ENCODE measurements at regions not wholly inside any gene's neighbourhood (a gene's known extent, or its start where the extent isn't known, plus 50 kb on each side); places are given as distances from the start of the nearest gene placed in this dataset.
"Not testable (repeated sequence)": the region's sequence is repeated elsewhere in the genome, so short reads cannot be mapped to it uniquely, and the experiment has no call there.

DNA sequence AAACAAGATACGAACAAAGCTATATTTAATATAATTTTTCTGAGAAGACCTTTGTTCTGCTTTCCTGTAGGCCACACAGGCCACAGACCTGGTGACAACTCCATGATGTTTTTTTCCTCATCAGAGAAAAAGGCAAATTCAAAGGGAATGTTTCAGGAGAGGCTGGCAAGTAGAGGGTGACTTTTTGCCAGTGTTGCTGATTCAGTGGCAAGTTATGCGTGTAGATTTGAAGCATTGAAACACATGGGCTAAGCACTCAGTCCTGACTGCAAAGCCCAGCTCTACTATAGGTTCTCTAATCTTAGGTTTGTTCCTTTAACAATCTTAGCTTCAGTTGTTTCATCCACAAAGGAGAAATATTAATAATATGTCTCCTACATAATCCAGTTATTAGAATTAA lies 499.8 kb downstream of the SUCLG1 start:
- DNase-seq: no peak

DNA sequence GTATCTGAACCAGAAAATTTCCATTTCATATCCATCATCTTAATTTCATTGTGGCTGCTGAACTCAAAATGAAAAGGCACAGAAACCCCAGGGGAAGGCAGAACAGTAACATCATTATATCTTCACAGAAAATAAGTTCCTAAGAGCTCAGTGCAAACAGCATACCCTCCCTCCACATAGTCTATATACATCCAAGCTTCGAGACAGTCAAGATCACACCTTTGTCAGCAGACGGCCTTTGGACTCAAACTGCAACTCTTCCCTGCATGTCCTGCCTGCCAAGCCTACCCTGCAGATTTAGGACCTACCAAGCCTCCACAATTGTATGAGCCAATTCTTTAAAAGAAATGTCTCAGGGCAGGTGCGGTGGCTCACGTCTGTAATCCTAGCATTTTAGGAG lies 502.1 kb downstream of the SUCLG1 start:
- no peak for DNase-seq

DNA sequence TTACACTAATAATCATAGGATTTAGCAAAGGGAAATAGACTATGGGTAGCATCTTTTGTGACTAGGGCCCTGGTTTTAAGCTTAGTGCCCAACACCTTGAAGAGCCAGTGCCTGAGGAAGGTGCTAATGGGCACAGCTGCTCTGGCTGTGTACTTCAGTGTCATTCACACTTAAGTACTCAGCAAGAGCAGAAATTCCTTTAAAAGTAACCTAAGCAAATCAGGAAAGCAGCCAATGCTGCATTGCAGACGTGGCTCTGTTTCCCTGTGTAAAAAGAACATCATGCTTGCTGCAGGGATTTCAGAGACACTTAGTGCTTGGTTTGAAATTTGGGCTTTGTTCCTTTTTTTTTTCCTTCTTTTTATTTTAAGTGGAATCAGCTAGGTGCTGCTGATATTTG lies 505.4 kb downstream of the SUCLG1 start:
- DNase-seq: no peak

DNA sequence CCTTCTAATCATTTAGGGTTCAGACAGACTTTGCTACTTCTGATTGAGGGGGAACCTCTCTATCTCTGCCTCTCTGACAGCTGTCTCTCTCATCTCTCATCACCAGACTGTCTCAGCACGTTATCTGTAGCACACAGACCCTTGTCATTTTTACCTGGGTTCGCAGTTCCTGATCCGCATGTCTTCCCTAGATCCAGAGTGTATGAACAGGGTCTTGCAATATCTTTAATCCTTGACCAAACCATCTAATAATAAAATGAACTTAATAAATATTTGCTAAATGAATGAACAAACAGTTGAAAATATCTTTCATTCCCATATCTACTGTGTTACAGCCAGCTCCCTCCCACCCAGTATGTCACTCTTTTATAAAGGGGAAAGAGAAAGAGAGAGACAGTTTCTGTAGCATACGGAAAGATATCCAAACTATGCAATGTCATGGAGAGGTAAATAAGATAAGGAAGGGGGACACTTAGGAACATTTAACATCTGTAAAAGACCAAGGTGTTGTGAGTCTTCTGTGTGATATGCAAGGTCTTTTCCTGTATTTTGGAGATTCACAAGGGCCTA lies 507.6 kb downstream of the SUCLG1 start:
- DNase-seq: no peak

DNA sequence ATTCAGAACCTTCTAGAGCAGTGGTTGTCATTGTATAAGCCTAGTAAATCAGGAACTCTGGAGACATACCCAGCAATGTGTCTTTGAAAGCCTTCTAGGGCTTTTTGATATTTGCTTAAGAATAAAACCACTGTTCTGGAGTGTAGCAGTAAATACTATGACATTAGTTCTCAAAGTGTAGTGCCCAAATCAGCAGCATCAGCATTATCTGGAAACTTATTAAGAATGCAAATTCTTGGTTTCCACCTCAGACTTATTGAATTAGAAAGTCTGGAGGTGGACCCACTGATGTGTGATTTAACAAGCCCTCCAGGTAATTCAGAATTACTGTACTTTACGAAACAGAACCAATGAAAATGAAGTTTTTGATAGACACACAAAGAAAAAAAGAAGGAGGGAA lies 509.7 kb downstream of the SUCLG1 start:
- no peak for DNase-seq

DNA sequence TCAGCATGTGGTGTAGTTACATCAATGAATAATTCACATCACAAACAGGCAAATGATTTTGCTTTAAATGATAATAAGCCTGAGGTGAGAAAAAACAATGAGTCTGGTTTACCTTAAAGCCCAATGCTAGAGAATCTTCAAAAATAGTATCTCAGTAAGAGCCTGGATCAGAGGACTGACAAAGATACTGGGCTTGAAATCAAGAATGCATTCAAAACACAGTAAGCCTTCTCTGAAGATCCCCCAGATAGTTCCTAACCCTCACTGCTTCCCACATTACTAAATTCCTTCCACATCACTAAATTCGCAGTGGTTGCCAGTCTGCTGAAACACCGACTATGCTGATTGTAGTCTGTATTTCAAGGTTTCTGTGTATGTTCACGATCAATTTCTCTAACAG lies 514.9 kb downstream of the SUCLG1 start:
- DNase-seq: no peak

DNA sequence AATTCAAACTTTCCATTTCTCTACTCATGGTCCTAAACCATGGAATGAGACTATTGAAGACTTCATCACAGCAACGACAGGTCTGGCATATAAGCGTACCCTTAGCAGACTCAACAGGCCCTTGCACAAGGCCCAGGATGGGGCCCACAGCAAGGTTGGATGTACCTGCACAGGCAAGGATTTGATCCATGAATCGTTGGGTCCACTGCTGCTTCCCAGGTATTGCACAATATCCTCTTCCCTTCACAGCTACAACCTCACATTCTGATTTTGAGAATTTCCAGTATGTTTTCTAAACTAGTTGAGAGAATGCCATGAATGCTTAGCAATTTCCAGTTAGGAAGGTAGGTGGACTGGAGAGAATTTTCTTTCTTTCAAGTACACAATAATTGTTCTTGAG lies 515.8 kb downstream of the SUCLG1 start:
- no peak for DNase-seq

DNA sequence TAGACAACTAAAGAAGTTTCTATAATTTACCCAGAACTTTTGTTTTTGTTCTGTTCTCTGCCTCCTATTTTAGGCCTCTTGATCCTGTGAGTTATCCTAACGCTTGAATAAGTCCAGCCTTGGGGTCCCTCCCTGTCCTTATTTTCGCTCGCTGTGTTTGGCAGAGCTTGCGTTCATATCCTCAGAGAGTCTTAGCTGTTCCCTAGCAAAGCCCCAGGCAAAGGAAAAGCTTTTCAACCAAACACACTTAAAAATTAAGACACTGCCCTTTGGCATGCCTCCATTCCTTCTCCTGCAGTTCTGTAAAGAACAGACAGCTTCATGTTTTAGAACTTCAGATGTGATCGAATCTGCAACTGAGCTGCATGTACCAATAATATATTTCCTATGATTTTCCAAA lies 517.2 kb downstream of the SUCLG1 start:
- DNase-seq: no peak

DNA sequence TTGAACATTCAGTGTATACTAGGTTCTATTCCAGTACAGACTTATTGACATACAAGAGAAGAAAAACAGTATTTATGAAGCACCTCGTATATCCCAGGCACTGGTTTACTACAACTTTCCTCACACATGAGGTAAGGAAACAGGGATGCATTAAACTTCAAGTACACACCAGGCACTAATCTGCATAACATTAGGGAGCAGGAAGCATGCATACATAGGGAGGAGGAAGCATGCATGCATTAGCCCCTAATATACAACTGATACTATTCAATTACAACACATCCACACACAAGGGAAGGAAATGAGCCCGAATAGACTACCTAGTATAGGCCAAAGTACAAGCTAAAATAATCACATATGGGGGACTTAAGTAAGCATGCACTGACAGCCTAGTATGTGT lies 525.3 kb downstream of the SUCLG1 start:
- DNase-seq: no peak

DNA sequence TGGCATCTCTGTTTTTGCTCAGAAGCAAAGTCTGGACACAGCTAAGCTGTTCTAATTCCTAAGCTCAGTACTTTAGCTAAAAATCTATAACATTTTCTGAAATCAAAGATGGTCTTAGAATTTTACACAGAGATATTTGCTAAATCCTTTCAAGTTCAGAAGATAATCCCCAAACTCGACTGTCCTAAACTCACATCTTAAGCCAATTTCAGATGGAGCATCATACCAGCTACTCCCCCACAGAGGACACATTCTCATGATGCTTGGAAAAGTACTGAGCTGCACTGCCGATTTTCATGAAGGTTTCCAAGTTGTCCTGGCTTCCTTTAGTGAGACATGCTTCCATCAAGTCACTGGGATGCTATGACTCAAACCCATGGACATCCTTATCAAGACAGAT lies 535.5 kb downstream of the SUCLG1 start:
- no peak for DNase-seq

DNA sequence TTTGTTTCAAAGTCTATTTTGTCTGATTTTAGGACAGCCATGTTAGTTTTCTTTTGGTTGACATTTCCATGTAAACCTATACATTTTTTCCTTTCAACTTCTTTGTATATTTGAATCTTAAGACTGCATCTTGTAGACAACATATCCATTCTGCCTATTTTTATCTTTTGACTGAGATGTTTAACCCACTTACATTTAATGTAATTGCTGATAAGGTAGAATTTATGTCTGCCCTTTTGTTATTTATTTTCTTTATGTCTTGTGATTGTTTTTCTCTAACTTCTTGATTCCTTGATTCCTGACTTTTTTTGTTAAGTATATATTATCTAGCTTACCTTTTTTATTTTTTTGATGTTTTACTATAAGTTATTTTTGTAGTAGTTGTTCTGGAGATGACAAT lies 542.5 kb downstream of the SUCLG1 start:
- DNase-seq: no peak

DNA sequence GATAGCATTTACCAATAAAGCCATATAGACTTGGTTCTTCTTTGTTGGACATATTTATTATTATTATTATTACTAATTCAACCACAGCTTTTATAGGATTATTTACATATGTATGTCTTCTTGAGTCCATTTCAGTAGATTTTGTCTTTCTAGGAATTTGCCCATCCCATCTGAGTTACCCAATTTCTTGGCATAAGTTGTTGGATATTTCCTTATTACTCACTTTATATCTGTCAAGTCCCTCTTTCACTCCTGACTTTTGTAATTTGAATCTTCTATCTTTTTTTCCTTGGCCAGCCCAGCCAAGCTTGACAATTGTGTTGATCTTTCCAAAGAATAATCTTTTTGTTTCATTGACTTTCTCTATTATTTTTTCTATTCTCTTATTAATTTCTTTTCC lies 543.7 kb downstream of the SUCLG1 start:
- DNase-seq: no peak

DNA sequence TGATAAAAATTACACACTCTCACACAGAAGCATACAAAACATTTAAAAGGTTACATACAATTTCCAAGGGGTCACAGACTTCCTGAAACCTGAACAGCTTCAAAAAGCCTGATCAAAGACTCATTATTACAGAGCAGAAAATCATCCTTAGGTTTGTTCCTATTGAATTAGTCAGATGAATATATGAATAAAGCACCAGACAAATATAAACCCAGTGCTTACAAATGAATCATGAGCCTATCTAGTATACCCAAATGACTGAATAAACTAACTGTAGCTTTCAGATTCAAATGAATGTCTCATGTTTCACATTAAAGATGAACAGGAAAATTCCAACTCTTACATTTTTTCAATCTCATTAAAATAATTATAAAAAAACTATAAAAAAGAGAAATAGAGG lies 550.3 kb downstream of the SUCLG1 start:
- no peak for DNase-seq

DNA sequence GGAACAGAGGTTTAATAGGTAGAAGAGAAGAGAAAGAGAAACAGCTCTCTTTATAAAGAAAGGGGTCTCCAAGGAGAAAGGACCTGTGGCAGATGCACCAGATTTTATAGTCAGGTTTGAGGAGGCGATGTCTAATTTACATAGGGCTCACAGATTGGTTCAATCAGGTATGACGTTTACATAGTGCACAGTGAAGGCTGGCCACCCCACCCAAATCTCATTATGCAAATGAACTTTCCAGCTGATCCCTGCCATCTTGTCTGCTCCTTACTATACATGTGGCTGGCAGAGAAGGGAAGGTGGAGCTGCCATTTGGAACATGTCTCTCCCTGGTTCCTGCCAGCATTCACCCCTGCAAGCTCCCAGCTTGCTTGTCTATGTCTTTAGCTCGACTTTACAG lies 557.8 kb downstream of the SUCLG1 start:
- no peak for DNase-seq

DNA sequence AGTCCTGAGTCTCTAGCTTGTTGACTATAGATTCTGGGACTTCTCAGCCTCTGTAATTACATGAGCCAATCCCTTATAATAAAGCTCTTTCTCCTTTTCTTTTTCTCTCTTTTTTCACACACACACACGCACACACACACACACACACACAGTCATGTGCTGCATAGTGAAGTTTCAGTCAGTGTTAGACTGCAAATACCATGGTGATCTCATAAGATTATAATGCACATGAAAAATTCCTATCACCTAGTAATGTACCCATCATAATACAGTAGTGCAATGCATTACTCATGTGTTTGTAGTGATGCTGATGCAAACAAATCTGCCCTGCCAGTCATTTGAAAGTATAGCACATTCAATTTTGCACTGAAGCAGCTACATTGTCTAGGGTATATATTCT lies 558.2 kb downstream of the SUCLG1 start:
- DNase-seq: peak; percentile 83

DNA sequence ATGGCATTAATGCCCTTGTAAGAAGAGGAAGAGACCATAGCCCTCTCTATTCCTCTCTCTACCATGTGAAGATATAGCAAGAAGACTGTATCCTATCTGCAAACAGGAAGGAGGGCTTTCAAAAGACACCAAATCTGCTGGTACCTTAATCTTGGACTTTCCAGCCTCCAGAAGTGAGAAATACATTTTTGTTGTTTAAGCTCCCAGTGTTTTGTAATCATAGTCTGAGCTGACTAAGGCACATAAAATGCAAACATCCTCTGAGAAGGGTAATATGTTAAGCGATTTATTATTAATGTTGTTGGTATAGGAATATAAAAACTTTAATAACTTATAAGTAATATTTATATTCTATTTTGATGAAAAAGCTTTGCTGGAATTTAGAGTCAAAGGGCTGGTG lies 559.8 kb downstream of the SUCLG1 start:
- no peak for DNase-seq

DNA sequence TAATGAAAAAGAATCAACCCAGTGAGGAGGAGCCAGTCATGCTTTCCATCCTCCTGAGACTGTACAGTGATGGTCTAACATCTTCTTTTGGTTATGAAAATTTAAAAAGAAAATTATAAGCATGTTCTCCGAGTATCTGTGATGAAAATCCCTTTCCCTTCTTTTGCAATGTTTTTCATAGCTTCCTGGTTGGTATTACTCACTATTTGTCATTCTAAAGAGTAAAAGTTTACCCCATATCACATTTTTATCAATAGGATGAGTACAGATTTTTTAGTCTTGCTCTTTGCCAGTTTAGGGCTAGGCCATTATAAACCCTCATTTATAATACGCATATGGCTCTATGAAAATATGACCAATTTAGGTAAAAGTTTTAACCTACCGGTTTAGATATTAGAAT lies 564.1 kb downstream of the SUCLG1 start:
- no peak for DNase-seq

DNA sequence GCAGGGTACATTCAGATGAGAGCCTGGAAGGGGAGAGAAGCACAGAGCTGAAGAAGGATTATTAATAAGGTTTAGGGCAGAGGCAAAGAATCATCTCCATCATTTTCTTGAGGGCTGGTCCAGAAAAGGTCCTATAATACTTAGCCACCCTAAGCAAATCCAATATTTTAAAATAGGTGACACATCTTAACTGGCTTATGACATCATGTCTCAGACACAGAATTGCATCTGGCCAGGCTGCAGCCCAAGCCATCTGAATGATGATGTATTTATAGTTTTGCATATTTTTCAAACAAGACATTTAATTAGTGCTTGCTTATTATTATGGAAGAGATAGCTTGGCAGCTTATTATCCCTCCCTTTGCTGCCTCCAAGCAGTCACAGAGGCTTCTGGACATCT lies 571.3 kb downstream of the SUCLG1 start:
- no peak for DNase-seq

DNA sequence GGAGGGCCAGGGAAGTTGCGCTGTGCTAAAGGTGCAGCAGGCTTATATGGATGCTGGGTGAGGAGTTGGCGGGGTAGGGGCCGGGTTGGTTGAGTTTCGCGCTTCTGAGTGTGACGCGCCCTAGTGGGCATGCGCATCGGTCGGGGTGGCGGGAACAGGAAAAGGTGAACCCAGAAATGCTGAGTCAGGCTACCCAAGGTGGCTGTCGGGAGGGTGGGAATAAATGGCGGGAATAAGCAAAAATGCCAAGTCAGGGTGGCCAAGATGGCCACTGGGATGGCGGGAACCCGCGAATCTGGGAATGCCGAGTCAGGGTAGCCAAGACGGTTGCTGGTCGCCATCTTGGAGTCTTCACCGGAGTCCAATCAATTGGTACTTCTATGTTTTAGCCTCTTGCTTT lies 580.0 kb downstream of the SUCLG1 start:
- no peak for DNase-seq

DNA sequence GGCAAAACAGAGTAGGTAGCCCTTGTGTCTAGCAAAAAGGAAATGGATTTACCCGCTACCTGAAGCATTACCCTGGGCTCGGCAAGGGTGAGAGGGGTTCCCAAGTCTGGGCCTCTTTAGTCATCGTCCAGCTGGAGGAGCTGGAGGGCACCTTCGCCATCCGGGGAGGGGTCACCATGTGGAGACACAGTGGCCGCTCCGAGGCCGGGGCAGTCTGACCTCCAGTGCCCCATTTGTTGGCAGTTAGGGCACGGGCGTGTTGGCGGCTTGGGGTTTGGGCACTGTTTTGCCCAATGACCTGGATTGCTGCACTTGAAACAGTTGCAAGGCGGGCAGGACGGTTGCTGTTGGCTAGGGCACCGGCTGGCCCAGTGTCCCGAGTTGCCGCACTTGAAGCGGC lies 581.8 kb downstream of the SUCLG1 start:
- DNase-seq: not testable (repeated sequence)

DNA sequence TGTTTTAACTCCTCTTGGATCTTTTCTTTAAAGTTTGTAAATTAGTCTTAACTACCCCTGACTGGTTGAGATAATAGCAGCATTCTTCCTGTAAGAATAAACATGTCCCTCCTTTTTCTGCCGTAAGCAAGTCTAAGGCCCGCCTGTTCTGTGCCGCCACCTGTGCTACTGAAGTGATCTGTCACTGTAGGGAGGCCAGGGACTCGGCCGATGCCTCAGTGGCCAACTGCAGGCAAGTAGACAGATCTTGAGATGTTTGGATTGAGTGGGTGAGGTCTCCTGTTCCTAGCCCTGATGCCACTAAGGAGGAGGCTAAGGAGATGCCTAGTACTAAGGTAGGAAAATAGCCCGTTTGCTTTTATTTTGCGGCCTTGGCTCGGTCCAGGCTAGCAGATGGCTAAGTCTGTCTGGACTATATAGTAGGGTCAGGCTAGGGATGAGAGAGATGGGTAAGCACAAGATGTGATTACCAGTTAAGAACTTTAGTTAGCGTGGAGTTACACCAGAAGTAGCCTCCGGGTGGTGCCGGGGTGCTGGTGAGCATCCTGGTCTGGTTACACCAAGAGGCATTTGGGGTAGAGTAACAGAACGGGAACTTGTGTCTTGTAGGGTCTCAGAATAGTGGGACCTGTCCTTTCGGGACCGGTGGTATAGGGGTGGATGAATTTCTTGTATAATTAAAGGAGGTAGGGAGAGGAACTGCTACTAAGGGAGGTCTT lies 584.2 kb downstream of the SUCLG1 start:
- DNase-seq: no peak

DNA sequence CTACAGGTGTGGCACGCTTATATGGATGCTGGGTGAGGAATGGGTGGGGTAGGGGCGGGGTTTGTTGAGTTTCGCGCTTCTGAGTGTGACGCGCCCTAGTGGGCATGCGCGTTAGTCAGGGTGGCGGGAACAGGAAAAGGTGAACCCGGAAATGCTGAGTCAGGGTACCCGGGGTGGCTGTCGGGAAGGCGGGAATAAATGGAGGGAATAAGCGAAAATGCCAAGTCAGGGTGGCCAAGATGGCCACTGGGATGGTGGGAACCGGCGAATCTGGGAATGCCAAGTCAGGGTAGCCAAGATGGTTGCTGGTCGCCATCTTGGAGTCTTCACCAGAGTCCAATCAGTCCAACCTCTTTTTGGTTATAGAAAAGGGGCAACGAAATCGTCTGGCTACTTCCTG lies 585.0 kb downstream of the SUCLG1 start:
- no peak for DNase-seq

DNA sequence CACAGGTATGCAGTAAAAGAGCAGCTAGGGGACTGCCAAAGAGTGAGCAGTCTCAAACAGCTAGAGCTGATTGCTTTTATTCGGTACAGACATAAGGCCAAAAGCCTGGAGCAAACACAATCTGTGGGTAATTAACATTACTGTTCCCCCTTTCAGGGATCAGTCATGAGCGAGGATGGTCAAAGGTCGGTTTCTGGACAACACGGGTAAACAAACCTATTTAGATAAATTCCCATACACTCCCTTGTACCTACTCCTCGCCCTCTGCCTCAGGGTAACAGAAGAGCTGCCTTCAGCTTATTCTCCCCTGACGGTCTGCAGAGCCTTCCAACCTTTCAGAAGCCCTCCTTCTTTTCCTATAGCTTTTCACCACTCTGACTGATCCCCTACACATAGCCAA lies 586.0 kb downstream of the SUCLG1 start:
- DNase-seq: no peak

DNA sequence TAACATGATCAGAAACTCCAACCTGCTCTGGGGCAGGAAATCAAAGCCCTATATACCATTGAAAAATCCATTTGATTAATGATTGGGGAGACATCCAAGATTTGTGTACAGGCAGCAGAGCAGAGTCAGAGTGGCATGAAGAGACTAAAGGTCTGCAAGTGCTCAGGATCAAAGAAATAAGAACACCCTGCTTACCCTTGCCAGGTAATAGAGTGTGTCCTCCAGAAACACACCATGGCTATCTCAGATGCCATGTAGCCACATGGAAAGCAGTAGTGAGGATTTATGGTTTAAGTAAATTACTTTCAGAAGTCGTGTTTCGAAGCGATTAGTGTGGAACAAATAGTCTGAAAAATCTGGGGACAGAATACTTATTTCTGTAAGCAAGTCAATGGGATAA lies 592.9 kb downstream of the SUCLG1 start:
- DNase-seq: no peak

DNA sequence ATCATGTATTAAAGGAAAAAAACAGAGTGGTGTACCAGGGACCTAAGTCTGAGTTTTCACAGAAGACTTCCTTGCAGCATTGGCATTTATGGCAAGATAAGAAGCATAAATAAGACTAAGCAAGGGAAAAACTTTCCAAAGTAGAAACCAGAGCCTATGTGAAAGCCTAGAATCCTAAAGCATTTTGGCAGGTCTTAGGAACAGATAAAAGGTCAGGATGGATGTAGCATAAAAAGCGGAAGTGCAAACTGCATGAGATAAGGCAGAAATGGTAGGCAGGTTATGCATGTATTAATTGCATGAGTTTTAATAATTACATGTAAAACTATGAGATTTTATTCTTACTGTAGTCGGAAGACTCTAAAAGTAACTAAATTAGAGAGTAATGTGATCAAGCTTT lies 596.5 kb downstream of the SUCLG1 start:
- no peak for DNase-seq

All from fibroblast of skin of right biceps (primary cell).